ENCODE measurements at regions not wholly inside any gene's neighbourhood (a gene's known extent, or its start where the extent isn't known, plus 50 kb on each side); places are given as distances from the start of the nearest gene placed in this dataset.

GRCh38 chr11:15493921-15494620, 379.3 kb downstream of the INSC start:
- no peak for DNase-seq
- H3K27ac ChIP-seq: no peak overlapping the region
- H3K36me3 ChIP-seq: no peaks in the 10 kb centered on the region
- no peaks in the 10 kb centered on the region for H3K9me3 ChIP-seq
- TF ChIP-seq CTCF (IDR thresholded peaks at IDR 0.05): no peak
- H3K27me3 ChIP-seq: no peaks in the 10 kb centered on the region
- intact Hi-C loops (cut with DNase I): no loop called here
- no peaks in the 10 kb centered on the region for H3K4me1 ChIP-seq
- no peak overlapping the region for H3K9ac ChIP-seq (ENCODE audit: low read depth in 2 of 2, low read length in 2 of 2)
- H3K4me3 ChIP-seq: no peak overlapping the region

- no peaks in the 10 kb centered on the region for H3K4me1 ChIP-seq
- H3K27me3 ChIP-seq: no peaks in the 10 kb centered on the region
- no peaks in the 10 kb centered on the region for H3K36me3 ChIP-seq
- intact Hi-C loops (cut with DNase I): no loop called here
- H3K27ac ChIP-seq: no peak overlapping the region
- H3K4me3 ChIP-seq: no peak overlapping the region
- no peak overlapping the region for H3K9ac ChIP-seq (ENCODE audit: low read depth in 2 of 2, low read length in 2 of 2)
- H3K9me3 ChIP-seq: no peaks in the 10 kb centered on the region
- DNase-seq: no peak
- no peak for TF ChIP-seq CTCF (IDR thresholded peaks at IDR 0.05)
Measured at GRCh38 chr11:15494740-15495139, 380.0 kb downstream of the INSC start.

GRCh38 chr11:15495462-15495861, 380.7 kb downstream of the INSC start:
- Histone ChIP-seq H3K27me3 (no peaks in the 10 kb centered on the region), H3K4me3 (no peak overlapping the region), H3K9me3 (no peaks in the 10 kb centered on the region), H3K4me1 (no peaks in the 10 kb centered on the region), H3K36me3 (no peaks in the 10 kb centered on the region), H3K9ac (ENCODE audit: low read depth in 2 of 2, low read length in 2 of 2) (no peak overlapping the region), H3K27ac (no peak overlapping the region)
- DNase-seq: no peak
- intact Hi-C loops (cut with DNase I): no loop called here
- no peak for TF ChIP-seq CTCF (IDR thresholded peaks at IDR 0.05)

GRCh38 chr11:15497366-15497765, 382.6 kb downstream of the INSC start:
- Histone ChIP-seq H3K27me3 (no peaks in the 10 kb centered on the region), H3K36me3 (no peaks in the 10 kb centered on the region), H3K9ac (ENCODE audit: low read depth in 2 of 2, low read length in 2 of 2) (no peak overlapping the region), H3K9me3 (no peaks in the 10 kb centered on the region), H3K4me1 (no peaks in the 10 kb centered on the region), H3K27ac (no peak overlapping the region), H3K4me3 (no peak overlapping the region)
- no peak for TF ChIP-seq CTCF (IDR thresholded peaks at IDR 0.05)
- intact Hi-C loops (cut with DNase I): no loop called here
- DNase-seq: no peak

- H3K27ac ChIP-seq: no peak overlapping the region
- intact Hi-C loops (cut with DNase I): no loop called here
- H3K9me3 ChIP-seq: no peaks in the 10 kb centered on the region
Measured at GRCh38 chr11:15499674-15500073, 385.0 kb downstream of the INSC start.

More at GRCh38 chr11:15499674-15500073, 385.0 kb downstream of the INSC start:
- Histone ChIP-seq H3K36me3 (no peaks in the 10 kb centered on the region), H3K27me3 (no peaks in the 10 kb centered on the region), H3K4me3 (no peak overlapping the region), H3K9ac (ENCODE audit: low read depth in 2 of 2, low read length in 2 of 2) (no peak overlapping the region), H3K4me1 (no peaks in the 10 kb centered on the region)
- TF ChIP-seq CTCF (IDR thresholded peaks at IDR 0.05): no peak
- no peak for DNase-seq
